DOHH2 (cell line): ENCODE measurements at regions not wholly inside any gene's neighbourhood (a gene's known extent, or its start where the extent isn't known, plus 50 kb on each side); places are given as distances from the start of the nearest gene placed in this dataset.

Experiments used
- CTCF ChIP-seq: fragments of 200-600 bp; sonication (generic); IDR thresholded peaks from one replicate; pipeline ENCODE4 v1.5.1; 2014; ENCODE audit warnings: antibody characterized with exemption, mild to moderate bottlenecking, low read depth, low read length; ENCODE audit not compliant: poor library complexity, severe bottlenecking
- EZH2phosphoT487 ChIP-seq: fragments of 200-600 bp; sonication (generic); IDR thresholded peaks from 2 replicates; pipeline ENCODE4 v1.6.1; 2017; ENCODE audit warnings: borderline replicate concordance, mild to moderate bottlenecking, antibody characterized with exemption, low read length, moderate library complexity, mixed read lengths

- TF ChIP-seq CTCF (no peak), EZH2phosphoT487 (no peak)
Observed at GRCh38 chr19:30864391-30865215, 484.6 kb downstream of the TSHZ3 start.
